Testis (tissue), 2 donors: ENCODE measurements at regions not wholly inside any gene's neighbourhood (a gene's known extent, or its start where the extent isn't known, plus 50 kb on each side); places are given as distances from the start of the nearest gene placed in this dataset.

Experiments
- DNase-seq: peaks from one replicate; pipeline ENCODE4 v3.0.0-alpha.2; 2019
- H3K27ac ChIP-seq, 2 donors: fragments of 200-600 bp; sonication (generic); one replicate each; pipeline ENCODE4 v1.5.1; 2019
- H3K27me3 ChIP-seq: fragments of 200-600 bp; sonication (generic); one replicate; pipeline ENCODE4 v1.5.1; 2019
- H3K36me3 ChIP-seq: fragments of 200-600 bp; sonication (generic); one replicate; pipeline ENCODE4 v1.5.1; 2017; ENCODE audit warnings: low read depth; ENCODE audit errors: missing control alignments
- H3K4me1 ChIP-seq: fragments of 200-600 bp; sonication (generic); one replicate; pipeline ENCODE4 v1.5.1; 2019
- H3K4me3 ChIP-seq, 2 donors: fragments of 200-600 bp; sonication (generic); one replicate each; pipeline ENCODE4 v1.5.1; 2017 to 2019
- H3K9me3 ChIP-seq: fragments of 200-600 bp; sonication (generic); one replicate; pipeline ENCODE4 v1.5.1; 2017
- CTCF ChIP-seq, 3 experiments: fragments of 450-650 bp in 2 of 3; fragments of 200-600 bp in 1 of 3; sonication (generic) in 1 of 3; IDR thresholded peaks; one replicate each; pipeline ENCODE4 v1.5.1; 2016 to 2019; ENCODE audit warnings: antibody characterized with exemption in 3 of 3, mild to moderate bottlenecking in 2 of 3, moderate library complexity in 1 of 3
- POLR2A ChIP-seq: fragments of 450-650 bp; IDR thresholded peaks from one replicate; pipeline ENCODE4 v1.6.1; 2017; ENCODE audit warnings: antibody characterized with exemption, mild to moderate bottlenecking, moderate library complexity
- WGBS, 2 donors: methylation state at CpG; one replicate each; pipeline ENCODE4 v1.1.5; 2018; 5-methylcytosine and 5-hydroxymethylcytosine counted together
- intact Hi-C: fragments of 100-400 bp; cut with DNase I; formaldehyde crosslinking; loops from one replicate; pipeline ENCODE4 v1.15.1; 2023; ENCODE audit warnings: low total_unique reads

- Histone ChIP-seq H3K36me3 (no peaks in the 10 kb centered on the region), H3K4me1 (no peaks in the 10 kb centered on the region), H3K27ac (no peak overlapping the region), H3K9me3 (no peaks in the 10 kb centered on the region), H3K27me3 (no peaks in the 10 kb centered on the region), H3K4me3 (no peak overlapping the region)
- 77 to 87% methylated on average over 9 of the region's 9 CpGs for WGBS, 2 donors
- no peak for DNase-seq
- TF ChIP-seq POLR2A (no peak), CTCF (IDR thresholded peaks at IDR 0.05) (no peak)
- intact Hi-C loops = no loop called here
Measured at GRCh38 chr15:62495670-62496614, 330.9 kb upstream of the C2CD4B start.

GRCh38 chr15:62497356-62497755 lies 332.3 kb upstream of the C2CD4B start:
- Histone ChIP-seq H3K36me3 (no peaks in the 10 kb centered on the region), H3K27ac (no peak overlapping the region), H3K4me3 (no peak overlapping the region), H3K27me3 (no peaks in the 10 kb centered on the region), H3K4me1 (no peaks in the 10 kb centered on the region), H3K9me3 (no peaks in the 10 kb centered on the region)
- intact Hi-C loops = no loop called here
- WGBS, 2 donors = 78 to 90% methylated on average over 2 of the region's 2 CpGs
- no peak for DNase-seq
- TF ChIP-seq CTCF (IDR thresholded peaks at IDR 0.05) = no peak
- no peak for TF ChIP-seq POLR2A

GRCh38 chr15:62498278-62498677 lies 333.2 kb upstream of the C2CD4B start:
- no peak for DNase-seq
- Histone ChIP-seq H3K4me3 (no peak overlapping the region), H3K36me3 (no peaks in the 10 kb centered on the region), H3K4me1 (no peaks in the 10 kb centered on the region), H3K27me3 (no peaks in the 10 kb centered on the region), H3K27ac (no peak overlapping the region), H3K9me3 (no peaks in the 10 kb centered on the region)
- intact Hi-C loops = no loop called here
- TF ChIP-seq POLR2A = no peak
- no peak for TF ChIP-seq CTCF (IDR thresholded peaks at IDR 0.05)
- 87% methylated on average over 4 of the region's 4 CpGs for WGBS, 2 donors

DNA sequence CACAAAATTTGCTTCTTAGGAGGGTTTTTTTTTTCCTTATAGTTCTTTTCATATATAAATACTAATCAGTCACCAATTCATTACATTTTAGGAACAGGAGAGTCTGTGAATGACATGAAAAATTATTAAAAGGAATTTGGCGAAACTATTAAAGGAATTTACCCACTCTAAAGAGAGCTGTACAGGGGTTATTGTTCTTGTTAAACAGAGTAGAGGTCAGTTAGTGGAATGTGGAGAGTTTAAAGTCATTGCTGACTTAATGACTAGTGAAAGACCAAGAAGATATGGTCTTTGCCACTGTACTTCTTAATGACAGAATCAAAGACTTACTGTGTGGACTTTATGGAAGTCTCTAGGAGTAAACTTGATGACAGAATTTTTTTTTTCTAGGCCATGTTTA lies 333.6 kb upstream of the C2CD4B start:
- no peak for DNase-seq
- no peak for TF ChIP-seq CTCF (IDR thresholded peaks at IDR 0.05)
- no peak for TF ChIP-seq POLR2A
- intact Hi-C loops = no loop called here
- Histone ChIP-seq H3K9me3 (no peaks in the 10 kb centered on the region), H3K4me1 (no peaks in the 10 kb centered on the region), H3K4me3 (no peak overlapping the region), H3K27me3 (no peaks in the 10 kb centered on the region), H3K36me3 (no peaks in the 10 kb centered on the region), H3K27ac (no peak overlapping the region)
- 95 to 100% methylated on average over 1 of the region's 1 CpG for WGBS, 2 donors

DNA sequence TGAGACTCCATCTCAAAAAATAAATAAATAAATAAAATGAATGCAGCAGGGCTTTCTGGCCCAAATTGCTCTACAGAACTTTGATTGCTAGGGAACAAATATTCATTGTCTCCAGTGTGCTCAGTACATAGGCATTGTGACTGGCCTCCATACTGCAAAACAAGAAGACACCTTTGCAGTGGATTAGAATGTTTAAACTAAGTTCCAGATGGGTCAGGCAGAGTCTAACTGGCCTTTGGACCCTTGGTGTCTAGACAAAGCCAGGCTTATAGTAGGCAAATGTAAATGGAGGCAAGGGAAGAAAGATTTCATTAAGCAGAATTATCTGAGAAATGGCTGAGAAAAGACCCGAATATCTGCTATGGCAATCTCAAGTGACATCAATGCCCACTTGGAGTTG lies 335.2 kb upstream of the C2CD4B start:
- Histone ChIP-seq H3K27ac (no peak overlapping the region), H3K4me3 (no peak overlapping the region), H3K4me1 (no peaks in the 10 kb centered on the region), H3K36me3 (no peaks in the 10 kb centered on the region), H3K9me3 (no peaks in the 10 kb centered on the region), H3K27me3 (no peaks in the 10 kb centered on the region)
- TF ChIP-seq CTCF (IDR thresholded peaks at IDR 0.05) = no peak
- no peak for TF ChIP-seq POLR2A
- 94 to 96% methylated on average over 1 of the region's 1 CpG for WGBS, 2 donors
- intact Hi-C loops = no loop called here
- no peak for DNase-seq
